ENCODE measurements at regions not wholly inside any gene's neighbourhood (a gene's known extent, or its start where the extent isn't known, plus 50 kb on each side); places are given as distances from the start of the nearest gene placed in this dataset.

- ATAC-seq: no peak
- intact Hi-C loops (cut with DNase I): no loop called here
- WGBS, 4 donors: 13 to 21% (median 20%) methylated on average over 3 of the region's 3 CpGs
Observed at GRCh38 chr2:115303-115702, 69.0 kb upstream of the FAM110C start.

DNA sequence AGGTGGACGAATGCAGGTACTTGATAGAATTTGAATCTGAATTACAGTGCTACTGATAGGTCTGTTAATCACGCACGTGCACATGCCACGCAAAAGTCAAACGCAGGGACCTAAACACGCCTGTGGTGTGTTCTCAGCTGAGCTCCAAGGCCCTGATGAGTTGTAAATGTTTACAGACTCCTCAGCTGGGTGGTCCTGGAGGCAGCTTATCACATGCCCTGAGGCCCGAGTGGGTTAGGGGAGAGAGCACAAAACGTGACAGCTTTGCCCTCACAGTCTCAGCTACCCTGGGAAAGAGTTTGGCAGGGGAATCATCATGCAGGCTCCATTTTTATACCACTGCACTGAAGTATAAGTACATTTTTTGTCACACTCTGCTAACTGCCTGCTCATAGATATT lies 68.3 kb upstream of the FAM110C start:
- H3K4me3 ChIP-seq: no peak overlapping the region
- peaks cover 0 to 4% (median 0%) of the 10 kb centered on the region in 12 donors for H3K4me1 ChIP-seq
- H3K27me3 ChIP-seq: peaks cover 0 to 11% (median 0%) of the 10 kb centered on the region in 9 donors
- WGBS, 4 donors: 27 to 33% (median 28%) methylated on average over 8 of the region's 8 CpGs
- intact Hi-C loops (cut with DNase I): no loop called here
- ATAC-seq (no peak), DNase-seq (no peak)
- no peaks in the 10 kb centered on the region for H3K9me3 ChIP-seq
- no peak overlapping the region for H3K27ac ChIP-seq
- no peak for TF ChIP-seq POLR2A (IDR thresholded peaks at IDR 0.05)
- TF ChIP-seq, protein P1, sequence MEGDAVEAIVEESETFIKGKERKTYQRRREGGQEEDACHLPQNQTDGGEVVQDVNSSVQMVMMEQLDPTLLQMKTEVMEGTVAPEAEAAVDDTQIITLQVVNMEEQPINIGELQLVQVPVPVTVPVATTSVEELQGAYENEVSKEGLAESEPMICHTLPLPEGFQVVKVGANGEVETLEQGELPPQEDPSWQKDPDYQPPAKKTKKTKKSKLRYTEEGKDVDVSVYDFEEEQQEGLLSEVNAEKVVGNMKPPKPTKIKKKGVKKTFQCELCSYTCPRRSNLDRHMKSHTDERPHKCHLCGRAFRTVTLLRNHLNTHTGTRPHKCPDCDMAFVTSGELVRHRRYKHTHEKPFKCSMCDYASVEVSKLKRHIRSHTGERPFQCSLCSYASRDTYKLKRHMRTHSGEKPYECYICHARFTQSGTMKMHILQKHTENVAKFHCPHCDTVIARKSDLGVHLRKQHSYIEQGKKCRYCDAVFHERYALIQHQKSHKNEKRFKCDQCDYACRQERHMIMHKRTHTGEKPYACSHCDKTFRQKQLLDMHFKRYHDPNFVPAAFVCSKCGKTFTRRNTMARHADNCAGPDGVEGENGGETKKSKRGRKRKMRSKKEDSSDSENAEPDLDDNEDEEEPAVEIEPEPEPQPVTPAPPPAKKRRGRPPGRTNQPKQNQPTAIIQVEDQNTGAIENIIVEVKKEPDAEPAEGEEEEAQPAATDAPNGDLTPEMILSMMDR (IDR thresholded peaks at IDR 0.05): no peak
- no peaks in the 10 kb centered on the region for H3K36me3 ChIP-seq

More at GRCh38 chr2:115303-115702, 69.0 kb upstream of the FAM110C start:
- H3K9me3 ChIP-seq: no peaks in the 10 kb centered on the region
- H3K27ac ChIP-seq: no peak overlapping the region
- no peaks in the 10 kb centered on the region for H3K36me3 ChIP-seq
- no peak for DNase-seq
- H3K4me1 ChIP-seq: peaks cover 0 to 4% (median 0%) of the 10 kb centered on the region in 12 donors
- TF ChIP-seq, protein P1 (IDR thresholded peaks at IDR 0.05): no peak
- TF ChIP-seq POLR2A (IDR thresholded peaks at IDR 0.05): no peak
- H3K4me3 ChIP-seq: no peak overlapping the region
- H3K27me3 ChIP-seq: peaks cover 0 to 11% (median 0%) of the 10 kb centered on the region in 9 donors

- peaks cover 0 to 25% (median 8%) of the 10 kb centered on the region in 12 donors for H3K9me3 ChIP-seq
- 40 to 62% (median 49%) methylated on average over 1 of the region's 1 CpG for WGBS, 4 donors
Observed at GRCh38 chr2:109998-110397, 63.7 kb upstream of the FAM110C start.

GRCh38 chr2:108920-109809 lies 62.9 kb upstream of the FAM110C start:
- DNase-seq (no peak), ATAC-seq (no peak)
- H3K4me3 ChIP-seq: no peak overlapping the region
- H3K36me3 ChIP-seq: no peaks in the 10 kb centered on the region
- H3K27ac ChIP-seq: no peak overlapping the region
- H3K9me3 ChIP-seq: peaks cover 0 to 26% (median 8%) of the 10 kb centered on the region in 12 donors
- H3K4me1 ChIP-seq: no peaks in the 10 kb centered on the region
- 61 to 68% (median 66%) methylated on average over 5 of the region's 5 CpGs for WGBS, 4 donors
- intact Hi-C loops (cut with DNase I): no loop called here
- TF ChIP-seq POLR2A (IDR thresholded peaks at IDR 0.05): no peak
- TF ChIP-seq, protein P1 (IDR thresholded peaks at IDR 0.05): no peak
- H3K27me3 ChIP-seq: peaks cover 0 to 6% (median 0%) of the 10 kb centered on the region in 9 donors

More at GRCh38 chr2:109998-110397, 63.7 kb upstream of the FAM110C start:
- Histone ChIP-seq H3K4me3 (no peak overlapping the region), H3K36me3 (no peaks in the 10 kb centered on the region), H3K27me3 (peaks cover 0 to 7% (median 0%) of the 10 kb centered on the region in 9 donors), H3K4me1 (no peaks in the 10 kb centered on the region), H3K27ac (no peak overlapping the region)
- intact Hi-C loops (cut with DNase I): no loop called here
- no peak for ATAC-seq
- TF ChIP-seq, protein P1 (IDR thresholded peaks at IDR 0.05): no peak
- TF ChIP-seq POLR2A (IDR thresholded peaks at IDR 0.05): no peak
- DNase-seq: no peak

Measured in heart left ventricle (tissue), 16 donors.